Glomerular endothelial cell (primary cell): ENCODE measurements at regions not wholly inside any gene's neighbourhood (a gene's known extent, or its start where the extent isn't known, plus 50 kb on each side); places are given as distances from the start of the nearest gene placed in this dataset.
"Not testable (repeated sequence)": the region's sequence is repeated elsewhere in the genome, so short reads cannot be mapped to it uniquely, and the experiment has no call there.

Experiments used
- DNase-seq: peaks from one replicate; pipeline ENCODE4 v3.0.0-alpha.2; 2011; ENCODE audit warnings: low read depth, low spot score; ENCODE audit errors: extremely low read depth

DNA sequence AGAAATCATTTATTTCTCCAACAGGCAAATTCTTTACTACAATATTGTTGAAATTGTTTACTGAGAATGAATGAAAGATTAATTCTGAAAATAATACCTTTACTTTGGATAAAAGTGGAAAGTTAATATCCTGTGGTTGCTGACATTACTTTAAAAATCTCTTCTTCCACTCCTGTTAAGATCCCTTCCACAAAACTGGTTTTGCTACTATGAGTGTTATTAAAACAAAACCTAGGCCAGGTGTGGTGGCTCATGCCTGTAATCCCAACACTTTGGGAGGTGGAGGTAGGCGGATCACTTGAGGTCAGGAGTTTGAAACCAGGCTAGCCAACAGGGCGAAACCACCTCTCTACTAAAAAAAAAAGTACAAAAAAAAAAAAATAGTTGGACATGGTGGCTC is 123.9 kb upstream of the CCDC150 start:
- DNase-seq, result no peak

DNA sequence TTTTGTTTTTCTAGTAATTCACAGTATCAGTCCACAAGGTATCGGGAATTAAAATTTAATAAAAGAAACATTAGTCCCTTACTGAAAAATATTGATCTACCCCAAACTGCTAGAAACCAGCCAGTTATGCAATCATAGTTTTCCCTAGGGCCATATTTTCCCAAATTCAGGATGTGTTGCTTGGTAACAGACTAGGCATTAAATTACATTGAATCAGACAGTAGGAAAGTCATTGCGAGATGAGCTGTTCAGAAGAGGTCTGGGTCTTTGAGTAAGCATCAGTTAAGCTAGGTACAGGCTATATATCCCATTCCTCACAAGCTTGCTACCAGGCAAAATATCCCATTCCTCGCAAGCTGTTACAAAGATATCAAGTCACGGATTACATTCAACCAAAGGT is 123.0 kb upstream of the CCDC150 start:
- DNase-seq, result no peak

- no peak for DNase-seq
These were observed 118.9 kb upstream of the CCDC150 start for GRCh38 chr2:196520605-196521004.

- DNase-seq, result not testable (repeated sequence)
These were observed 112.4 kb upstream of the CCDC150 start for GRCh38 chr2:196526981-196527725.

DNA sequence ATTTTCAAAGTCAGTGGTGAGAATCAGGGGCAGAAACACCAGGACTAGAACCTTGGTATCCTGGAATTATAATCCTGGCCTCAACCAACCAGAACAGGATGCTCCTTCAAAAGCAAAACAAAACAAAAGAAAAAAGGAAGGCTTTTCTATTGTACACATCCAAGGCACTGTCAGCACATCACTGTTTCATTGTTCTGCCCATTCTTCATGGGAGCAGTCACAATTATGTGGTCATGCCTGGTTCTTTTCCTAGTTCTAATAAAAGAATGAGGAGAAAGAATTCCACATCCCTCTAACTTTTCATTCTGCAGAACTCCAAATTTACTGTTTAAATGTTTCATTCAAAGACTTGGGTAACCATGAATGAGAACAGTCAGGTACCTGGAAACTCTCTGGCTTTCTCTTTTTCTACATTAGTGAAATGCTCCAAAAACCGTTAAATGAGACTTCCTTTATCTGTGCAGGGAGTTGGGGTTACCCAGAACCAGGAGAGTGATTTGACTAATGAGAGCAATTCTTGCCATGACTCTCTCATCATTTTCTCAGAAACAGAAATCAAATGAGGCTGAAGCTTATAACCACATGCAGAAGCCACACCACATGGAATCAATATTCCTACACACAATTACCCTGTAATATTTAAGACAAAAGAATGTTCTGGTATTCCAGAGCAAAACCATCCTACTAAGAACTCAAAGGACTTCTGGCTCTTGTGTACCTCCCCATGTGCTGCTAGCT is 110.9 kb upstream of the CCDC150 start:
- no peak for DNase-seq

GRCh38 chr2:196530910-196531309 is 108.6 kb upstream of the CCDC150 start:
- no peak for DNase-seq

DNA sequence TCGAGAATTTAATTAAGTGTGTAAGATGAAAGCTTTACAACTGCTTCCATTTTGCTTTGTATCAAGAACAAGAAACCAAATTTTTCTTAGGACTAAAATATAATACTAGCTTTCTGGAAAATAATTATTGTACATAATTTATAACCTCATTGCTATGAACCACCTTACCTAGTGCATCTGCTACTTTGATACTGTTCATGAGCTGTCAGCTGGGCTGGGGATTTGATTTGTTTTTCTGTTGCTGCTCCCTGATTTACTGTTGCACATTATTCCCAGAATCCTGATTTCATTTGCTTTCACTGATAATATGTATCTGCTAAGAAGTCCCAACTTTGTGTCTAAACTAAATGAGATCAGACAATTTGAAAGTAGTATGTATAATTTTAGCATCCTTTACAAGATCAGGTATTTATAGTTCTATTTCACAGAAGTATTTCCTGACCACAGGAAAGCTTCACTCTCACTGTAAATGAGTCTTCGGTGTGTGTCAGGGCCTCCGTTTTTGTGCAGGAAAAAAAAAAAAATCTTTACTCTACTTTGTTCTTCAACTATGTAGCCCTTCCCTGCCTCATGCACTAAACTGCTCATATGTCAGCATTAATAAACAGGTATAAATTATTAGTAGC is 105.6 kb upstream of the CCDC150 start:
- DNase-seq, result no peak

DNA sequence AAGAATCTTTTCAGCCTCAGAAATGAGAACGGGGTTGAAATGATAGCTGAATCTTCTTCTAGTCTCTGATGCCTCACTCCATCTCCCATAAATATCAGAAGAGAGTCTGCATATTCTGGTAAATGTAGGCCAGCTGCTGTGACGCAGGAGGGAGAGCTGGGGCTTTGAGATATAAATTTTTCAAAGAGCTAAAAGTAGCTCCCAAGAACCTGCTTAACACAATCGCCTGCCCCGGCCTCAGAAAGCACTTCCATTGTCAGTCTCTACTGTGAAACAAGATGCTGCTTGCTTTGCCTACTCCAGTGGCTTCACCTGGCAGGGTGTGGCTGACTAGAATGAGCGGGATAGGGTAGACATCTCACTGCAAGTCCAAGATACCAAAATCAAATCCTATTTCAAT is 105.0 kb upstream of the CCDC150 start:
- no peak for DNase-seq

DNA sequence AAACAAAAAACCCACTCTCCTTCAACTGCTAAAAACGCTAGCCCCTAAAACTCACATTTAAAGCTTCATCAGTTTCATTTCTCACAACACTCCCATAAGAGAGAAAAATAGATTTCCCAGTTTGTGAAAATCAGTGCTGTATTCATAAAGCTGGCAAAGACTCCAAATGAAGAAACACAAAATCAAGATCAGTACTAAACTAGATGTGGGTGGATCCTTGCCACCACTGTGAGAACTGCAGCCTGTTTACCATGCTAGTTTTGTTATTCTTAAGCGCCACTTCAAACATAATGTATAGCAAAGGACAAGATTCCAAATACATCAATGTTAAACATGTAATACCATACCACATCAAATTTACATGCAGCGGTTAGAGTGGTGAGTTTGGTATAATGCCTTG is 104.5 kb upstream of the CCDC150 start:
- DNase-seq, result no peak

DNA sequence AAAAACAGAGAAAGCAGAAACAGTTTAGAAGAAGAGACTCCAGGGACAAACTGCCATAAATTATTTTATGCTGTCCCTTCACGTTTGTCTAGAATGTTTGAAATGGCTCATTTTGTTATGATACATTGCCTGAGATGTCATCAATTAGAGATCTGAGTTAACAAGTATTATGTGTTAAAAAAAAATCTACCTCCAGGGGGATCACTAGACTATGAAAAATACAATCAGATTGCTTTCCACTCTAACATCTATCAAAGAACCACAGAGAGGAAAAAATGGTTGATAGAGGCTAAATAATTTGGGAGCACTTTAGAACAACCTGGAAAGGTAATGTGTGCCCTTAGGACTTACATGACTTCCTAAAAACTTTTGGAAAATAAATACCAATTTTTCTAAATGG is 103.8 kb upstream of the CCDC150 start:
- no peak for DNase-seq

DNA sequence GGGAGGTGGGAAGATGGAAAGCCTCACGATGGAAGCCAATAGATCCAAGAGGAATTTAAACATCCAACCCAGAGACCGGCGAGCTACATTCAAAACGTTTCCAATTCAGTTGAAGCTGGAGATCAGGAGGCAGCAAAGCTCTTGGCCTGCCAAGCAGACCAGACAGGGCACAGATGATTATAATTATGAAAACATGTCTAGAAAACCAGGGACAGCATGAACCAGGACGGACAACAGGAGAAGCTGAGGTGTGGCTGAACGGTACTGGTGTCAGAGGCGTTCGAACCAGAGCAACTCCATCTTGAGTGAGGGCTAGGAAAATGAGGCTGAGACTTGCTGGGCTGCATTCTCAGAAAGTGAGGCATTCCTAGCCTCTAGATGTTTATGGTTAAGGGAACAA is 102.2 kb upstream of the CCDC150 start:
- DNase-seq, result no peak

DNA sequence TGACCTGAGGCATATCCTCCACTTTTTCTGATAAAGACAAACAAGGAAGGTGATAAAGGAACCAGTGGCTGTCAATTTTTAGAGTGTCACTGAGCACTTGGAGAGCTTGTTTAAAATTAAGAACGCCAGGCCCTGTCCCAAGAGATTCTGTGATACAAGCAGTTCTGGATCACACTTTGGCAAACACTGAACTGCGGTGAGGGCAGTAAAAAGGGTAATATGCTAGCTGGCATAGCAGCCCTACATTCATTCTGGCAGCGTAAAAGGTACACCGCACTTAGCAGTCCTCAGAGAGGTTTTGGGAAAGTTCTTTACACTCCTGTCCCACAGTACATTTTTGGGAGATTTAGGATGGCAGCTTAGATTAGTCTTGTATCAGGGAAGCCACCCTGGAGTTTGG is 101.3 kb upstream of the CCDC150 start:
- DNase-seq, result no peak

GRCh38 chr2:196538646-196539045 is 100.9 kb upstream of the CCDC150 start:
- DNase-seq, result no peak

GRCh38 chr2:196544906-196545433 is 94.5 kb upstream of the CCDC150 start:
- DNase-seq, result no peak

DNA sequence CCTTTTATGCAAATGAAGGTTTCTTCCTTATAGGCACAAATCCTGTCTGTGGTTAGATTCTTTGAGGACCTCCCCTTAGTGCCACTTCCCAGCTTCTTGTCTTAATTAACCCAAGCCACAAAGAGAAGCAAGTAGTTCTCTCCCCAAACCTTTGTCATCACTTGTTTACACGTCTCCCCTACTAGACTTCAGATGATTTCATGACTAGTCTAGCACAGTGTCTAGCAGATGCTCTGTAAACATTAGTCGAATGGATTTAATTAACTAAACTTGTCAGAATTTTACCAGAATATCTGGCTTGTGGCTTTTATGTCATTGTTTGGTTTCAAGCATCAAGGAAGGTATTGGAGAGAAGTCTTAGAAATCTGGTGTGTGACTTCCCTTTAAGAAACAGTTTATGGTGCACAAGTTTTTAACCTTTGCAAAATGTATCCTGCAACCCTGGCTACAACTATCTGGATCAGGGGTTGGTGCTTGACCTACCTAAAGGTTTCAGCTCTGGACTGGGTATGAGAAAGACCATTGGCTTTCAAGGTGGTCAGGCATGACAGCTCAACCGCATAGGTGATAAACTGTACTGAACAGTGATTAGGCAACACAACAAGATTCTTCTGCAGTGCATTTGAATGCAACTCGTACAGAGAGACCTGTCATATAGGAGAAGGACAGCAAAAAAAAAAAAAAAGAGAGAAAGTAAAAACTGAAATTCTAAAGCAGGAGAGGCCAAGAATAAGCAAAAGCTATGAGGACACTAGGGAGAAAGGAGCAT is 93.2 kb upstream of the CCDC150 start:
- DNase-seq, result no peak

GRCh38 chr2:196549052-196549451 is 90.5 kb upstream of the CCDC150 start:
- no peak for DNase-seq

- DNase-seq, result no peak
These were observed 88.5 kb upstream of the CCDC150 start for GRCh38 chr2:196551014-196551413.

DNA sequence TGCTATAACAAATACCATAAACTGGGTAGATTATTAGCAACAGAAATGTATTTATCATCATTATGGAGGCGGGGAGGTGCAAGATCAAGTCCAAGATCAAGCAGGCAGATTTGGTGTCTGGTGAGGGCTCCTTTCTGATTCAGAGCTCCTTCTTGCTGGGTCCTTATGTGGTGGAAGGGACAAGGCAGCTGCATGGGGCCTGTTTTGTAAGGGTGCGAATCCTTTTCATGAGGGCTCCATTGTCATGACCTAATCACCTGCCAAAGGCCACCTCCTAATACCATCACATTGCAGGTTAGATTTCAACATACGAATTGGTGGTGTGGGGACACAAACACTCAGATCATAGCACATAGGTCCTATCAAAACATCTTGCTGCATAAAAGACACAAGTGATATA is 84.4 kb upstream of the CCDC150 start:
- DNase-seq, result no peak

- no peak for DNase-seq
These were observed 83.8 kb upstream of the CCDC150 start for GRCh38 chr2:196555726-196556125.

GRCh38 chr2:196558497-196558896 is 81.0 kb upstream of the CCDC150 start:
- DNase-seq, result no peak

- no peak for DNase-seq
These were observed 75.6 kb upstream of the CCDC150 start for GRCh38 chr2:196563876-196564275.
